Testis (tissue), 2 donors: ENCODE measurements at regions not wholly inside any gene's neighbourhood (a gene's known extent, or its start where the extent isn't known, plus 50 kb on each side); places are given as distances from the start of the nearest gene placed in this dataset.
"Not testable (repeated sequence)": the region's sequence is repeated elsewhere in the genome, so short reads cannot be mapped to it uniquely, and the experiment has no call there.

ENCODE experiments used
- DNase-seq: peaks from one replicate; pipeline ENCODE4 v3.0.0-alpha.2; 2019
- H3K27ac ChIP-seq, 2 donors: fragments of 200-600 bp; sonication (generic); one replicate each; pipeline ENCODE4 v1.5.1; 2019
- H3K27me3 ChIP-seq: fragments of 200-600 bp; sonication (generic); one replicate; pipeline ENCODE4 v1.5.1; 2019
- H3K36me3 ChIP-seq: fragments of 200-600 bp; sonication (generic); one replicate; pipeline ENCODE4 v1.5.1; 2017; ENCODE audit warnings: low read depth; ENCODE audit errors: missing control alignments
- H3K4me1 ChIP-seq: fragments of 200-600 bp; sonication (generic); one replicate; pipeline ENCODE4 v1.5.1; 2019
- H3K4me3 ChIP-seq, 2 donors: fragments of 200-600 bp; sonication (generic); one replicate each; pipeline ENCODE4 v1.5.1; 2017 to 2019
- H3K9me3 ChIP-seq: fragments of 200-600 bp; sonication (generic); one replicate; pipeline ENCODE4 v1.5.1; 2017
- POLR2A ChIP-seq: fragments of 450-650 bp; IDR thresholded peaks from one replicate; pipeline ENCODE4 v1.6.1; 2017; ENCODE audit warnings: antibody characterized with exemption, mild to moderate bottlenecking, moderate library complexity
- WGBS, 2 donors: methylation state at CpG; one replicate each; pipeline ENCODE4 v1.1.5; 2018; 5-methylcytosine and 5-hydroxymethylcytosine counted together
- intact Hi-C: fragments of 100-400 bp; cut with DNase I; formaldehyde crosslinking; loops from one replicate; pipeline ENCODE4 v1.15.1; 2023; ENCODE audit warnings: low total_unique reads
- TF ChIP-seq, protein P1 (sequence below), 3 experiments: fragments of 450-650 bp in 2 of 3; fragments of 200-600 bp in 1 of 3; sonication (generic) in 1 of 3; IDR thresholded peaks; one replicate each; pipeline ENCODE4 v1.5.1; 2016 to 2019; ENCODE audit warnings: antibody characterized with exemption in 3 of 3, mild to moderate bottlenecking in 2 of 3, moderate library complexity in 1 of 3

DNA sequence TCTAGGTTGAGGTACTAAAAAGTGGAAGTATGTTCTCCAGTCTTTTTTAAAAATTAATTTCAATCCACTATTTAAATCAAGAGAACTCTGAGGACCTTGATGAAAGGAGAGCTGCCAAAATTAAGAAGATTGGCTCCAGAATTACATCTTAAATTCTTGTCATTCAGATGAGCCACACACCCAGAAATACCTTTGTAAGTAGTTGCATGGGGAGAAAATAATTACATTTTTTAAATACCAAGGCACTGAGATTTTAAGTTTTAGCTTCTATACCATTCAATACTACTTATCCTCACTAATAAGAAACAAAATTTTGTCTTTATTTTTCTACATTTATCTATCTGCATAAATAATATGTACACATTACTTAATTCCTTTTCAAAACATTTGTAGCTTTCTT is 1132.8 kb downstream of the OTOL1 start:
- TF ChIP-seq, protein P1, sequence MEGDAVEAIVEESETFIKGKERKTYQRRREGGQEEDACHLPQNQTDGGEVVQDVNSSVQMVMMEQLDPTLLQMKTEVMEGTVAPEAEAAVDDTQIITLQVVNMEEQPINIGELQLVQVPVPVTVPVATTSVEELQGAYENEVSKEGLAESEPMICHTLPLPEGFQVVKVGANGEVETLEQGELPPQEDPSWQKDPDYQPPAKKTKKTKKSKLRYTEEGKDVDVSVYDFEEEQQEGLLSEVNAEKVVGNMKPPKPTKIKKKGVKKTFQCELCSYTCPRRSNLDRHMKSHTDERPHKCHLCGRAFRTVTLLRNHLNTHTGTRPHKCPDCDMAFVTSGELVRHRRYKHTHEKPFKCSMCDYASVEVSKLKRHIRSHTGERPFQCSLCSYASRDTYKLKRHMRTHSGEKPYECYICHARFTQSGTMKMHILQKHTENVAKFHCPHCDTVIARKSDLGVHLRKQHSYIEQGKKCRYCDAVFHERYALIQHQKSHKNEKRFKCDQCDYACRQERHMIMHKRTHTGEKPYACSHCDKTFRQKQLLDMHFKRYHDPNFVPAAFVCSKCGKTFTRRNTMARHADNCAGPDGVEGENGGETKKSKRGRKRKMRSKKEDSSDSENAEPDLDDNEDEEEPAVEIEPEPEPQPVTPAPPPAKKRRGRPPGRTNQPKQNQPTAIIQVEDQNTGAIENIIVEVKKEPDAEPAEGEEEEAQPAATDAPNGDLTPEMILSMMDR (IDR thresholded peaks at IDR 0.05), result no peak
- no peak for TF ChIP-seq POLR2A
- intact Hi-C loops, result no loop called here
- no peaks in the 10 kb centered on the region for H3K36me3 ChIP-seq
- H3K4me1 ChIP-seq, result no peaks in the 10 kb centered on the region
- H3K27me3 ChIP-seq, result no peaks in the 10 kb centered on the region
- H3K4me3 ChIP-seq, result no peak overlapping the region
- H3K9me3 ChIP-seq, result no peaks in the 10 kb centered on the region
- H3K27ac ChIP-seq, result no peak overlapping the region
- DNase-seq, result no peak

DNA sequence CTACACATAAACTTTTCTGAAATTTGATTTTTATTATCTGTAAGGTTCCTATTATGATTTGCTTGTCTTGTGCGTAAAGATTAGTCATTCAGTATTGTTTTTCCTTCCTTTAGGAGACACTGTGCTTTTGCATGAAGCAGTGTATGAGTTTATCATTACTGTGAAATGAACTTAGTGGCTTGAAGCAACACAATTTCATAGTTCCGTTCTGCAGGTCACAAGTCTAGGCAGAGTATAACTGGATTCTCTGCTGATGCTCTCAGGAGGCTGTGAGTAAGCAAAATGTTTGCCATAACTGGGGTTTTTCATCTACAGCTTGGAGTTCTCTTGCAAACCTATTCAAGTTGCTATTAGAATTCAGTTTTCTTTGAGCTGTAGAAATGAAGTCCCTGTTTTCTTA is 1136.1 kb downstream of the OTOL1 start:
- H3K4me3 ChIP-seq, result no peak overlapping the region
- no peak for DNase-seq
- H3K27me3 ChIP-seq, result no peaks in the 10 kb centered on the region
- TF ChIP-seq, protein P1 (IDR thresholded peaks at IDR 0.05), result no peak
- TF ChIP-seq POLR2A, result no peak
- no peaks in the 10 kb centered on the region for H3K36me3 ChIP-seq
- intact Hi-C loops, result no loop called here
- WGBS, 2 donors, result 81 to 90% methylated on average over 2 of the region's 2 CpGs
- H3K4me1 ChIP-seq, result no peaks in the 10 kb centered on the region
- no peak overlapping the region for H3K27ac ChIP-seq
- no peaks in the 10 kb centered on the region for H3K9me3 ChIP-seq

DNA sequence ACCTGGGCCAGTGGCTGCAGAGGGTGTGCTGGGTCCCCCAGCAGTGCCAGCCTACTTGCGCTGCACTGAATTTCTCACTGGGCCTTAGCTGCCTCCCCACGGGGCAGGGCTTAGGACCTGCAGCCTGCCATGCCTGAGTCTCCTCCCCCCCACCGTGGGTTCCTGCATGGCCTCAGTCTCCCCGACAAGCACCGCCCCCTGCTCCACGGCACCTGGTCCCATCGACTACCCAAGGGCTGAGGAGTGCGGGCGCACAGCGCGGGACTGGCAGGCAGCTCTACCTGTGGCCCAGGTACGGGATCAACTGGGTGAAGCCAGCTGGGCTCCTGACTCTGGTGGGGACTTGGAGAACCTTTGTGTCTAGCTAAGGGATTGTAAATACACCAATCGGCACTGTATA is 1143.6 kb downstream of the OTOL1 start:
- H3K9me3 ChIP-seq, DNase-seq, H3K27ac ChIP-seq, H3K36me3 ChIP-seq, H3K4me1 ChIP-seq, H3K4me3 ChIP-seq, intact Hi-C loops, H3K27me3 ChIP-seq: not testable (repeated sequence)
- WGBS, 2 donors, result 81 to 92% methylated on average over 7 to 13 of the region's 13 CpGs

DNA sequence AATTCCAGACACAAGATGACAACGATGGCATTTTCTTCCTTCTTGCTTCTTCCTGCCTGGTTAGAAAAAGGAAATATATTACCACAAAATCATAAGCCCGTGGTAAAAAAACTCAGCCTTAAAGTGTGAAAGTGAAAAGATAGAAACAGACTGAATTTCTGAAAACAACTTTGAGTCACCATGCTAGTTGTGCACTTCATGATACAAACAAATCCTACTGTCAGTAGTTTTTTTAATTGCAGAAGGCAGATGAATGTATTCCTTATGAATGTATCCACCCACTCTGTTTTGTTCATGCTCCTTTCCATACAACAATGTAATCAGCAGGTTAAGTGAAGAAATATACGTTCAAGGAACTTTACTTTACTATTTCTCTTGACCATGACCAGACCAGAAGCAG is 1144.7 kb downstream of the OTOL1 start:
- H3K9me3 ChIP-seq, result no peaks in the 10 kb centered on the region
- no peak for DNase-seq
- intact Hi-C loops, result no loop called here
- H3K36me3 ChIP-seq, result no peaks in the 10 kb centered on the region
- TF ChIP-seq, protein P1 (IDR thresholded peaks at IDR 0.05), result no peak
- no peak for TF ChIP-seq POLR2A
- no peak overlapping the region for H3K27ac ChIP-seq
- WGBS, 2 donors, result 67 to 69% methylated on average over 3 of the region's 3 CpGs
- H3K4me1 ChIP-seq, result no peaks in the 10 kb centered on the region
- no peak overlapping the region for H3K4me3 ChIP-seq
- H3K27me3 ChIP-seq, result no peaks in the 10 kb centered on the region

DNA sequence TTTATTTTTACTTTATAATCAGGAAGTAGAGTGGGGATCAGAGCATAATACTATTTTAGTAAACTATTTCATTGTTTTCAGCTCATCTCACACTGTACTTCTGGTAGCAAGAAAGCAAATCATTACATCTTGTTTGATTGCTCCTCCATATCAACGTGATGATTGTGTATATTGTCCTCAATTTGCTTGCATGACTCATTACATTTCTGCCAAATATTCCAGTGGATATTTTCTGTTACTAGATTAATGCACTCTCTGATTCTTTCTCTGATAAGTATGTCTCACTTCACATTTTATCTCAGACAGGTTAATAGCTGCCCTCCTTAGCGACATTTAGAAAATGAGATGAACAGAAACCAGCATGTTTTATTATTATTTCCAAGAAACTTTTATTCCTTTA is 1145.3 kb downstream of the OTOL1 start:
- intact Hi-C loops, result no loop called here
- H3K9me3 ChIP-seq, result no peaks in the 10 kb centered on the region
- H3K4me1 ChIP-seq, result no peaks in the 10 kb centered on the region
- TF ChIP-seq, protein P1 (IDR thresholded peaks at IDR 0.05), result no peak
- no peak for TF ChIP-seq POLR2A
- WGBS, 2 donors, result 45 to 60% methylated on average over 2 of the region's 2 CpGs
- DNase-seq, result no peak
- H3K27ac ChIP-seq, result no peak overlapping the region
- no peaks in the 10 kb centered on the region for H3K27me3 ChIP-seq
- H3K36me3 ChIP-seq, result no peaks in the 10 kb centered on the region
- no peak overlapping the region for H3K4me3 ChIP-seq
